ENCODE measurements at regions not wholly inside any gene's neighbourhood (a gene's known extent, or its start where the extent isn't known, plus 50 kb on each side); places are given as distances from the start of the nearest gene placed in this dataset.

- 84 to 86% methylated on average over 2 of the region's 2 CpGs for WGBS, 2 donors
- Histone ChIP-seq H3K4me3 (no peak overlapping the region), H3K4me1 (peaks cover 0 to 22% (median 8%) of the 10 kb centered on the region in 4 donors), H3K36me3 (no peaks in the 10 kb centered on the region), H3K9me3 (no peaks in the 10 kb centered on the region), H3K27ac (no peak overlapping the region), H3K27me3 (no peaks in the 10 kb centered on the region)
- no peak for DNase-seq
- TF ChIP-seq POLR2A (IDR thresholded peaks at IDR 0.05) = no peak
- TF ChIP-seq POLR2AphosphoS5 (IDR thresholded peaks at IDR 0.05) = no peak
- intact Hi-C loops (cut with DNase I) = loop anchor here (10.0 kb wide), 1 partner anchor 268 kb away; the partner anchor contains the start of gene GNG12
Observed at GRCh38 chr1:67566803-67567377, 118.1 kb upstream of the GADD45A start.

DNA sequence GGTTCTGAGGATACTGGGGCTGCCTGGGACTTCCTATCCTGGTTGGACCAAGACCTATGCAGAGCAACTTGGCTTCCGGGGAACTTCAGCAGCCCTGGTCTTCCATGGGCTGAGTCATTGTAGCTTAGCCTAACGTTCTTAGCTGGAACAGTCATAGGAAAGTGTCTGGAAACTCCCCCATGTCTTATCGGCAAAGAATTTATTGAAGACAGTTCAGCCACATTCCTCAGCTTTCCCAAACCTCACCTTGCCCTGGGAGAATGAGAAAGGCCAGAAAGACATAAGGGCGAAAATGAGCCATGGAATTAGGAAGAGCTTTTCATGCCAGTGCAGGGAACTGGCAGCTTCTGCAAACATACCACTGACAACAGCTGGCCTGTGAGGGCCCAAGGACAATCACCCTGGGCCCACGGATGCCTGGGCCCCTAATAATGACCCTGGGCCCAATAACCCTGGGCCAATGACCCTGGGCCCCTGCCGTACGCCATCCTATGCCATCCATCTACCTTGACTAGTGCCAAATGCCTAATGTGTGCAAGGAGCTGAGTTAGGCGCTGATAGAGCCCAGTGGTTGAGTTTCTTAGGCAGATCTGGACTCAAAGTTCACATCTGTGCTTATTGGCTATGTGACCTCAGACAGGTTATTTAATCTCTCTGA, 114.4 kb upstream of the GADD45A start:
- no peaks in the 10 kb centered on the region for H3K27me3 ChIP-seq
- peaks cover 0 to 30% (median 19%) of the 10 kb centered on the region in 4 donors for H3K4me1 ChIP-seq
- intact Hi-C loops (cut with DNase I) = no loop called here
- TF ChIP-seq EP300 (IDR thresholded peaks at IDR 0.05) (no peak), CTCF (IDR thresholded peaks at IDR 0.05) (no peak), POLR2A (IDR thresholded peaks at IDR 0.05) (no peak), POLR2AphosphoS5 (IDR thresholded peaks at IDR 0.05) (peak in 1 of 4 donors; percentile 19)
- H3K4me3 ChIP-seq = no peak overlapping the region
- peak overlapping the region in 1 of 4 donors; percentile 44 for H3K27ac ChIP-seq
- WGBS, 2 donors = 78 to 81% methylated on average over 8 of the region's 8 CpGs
- DNase-seq = no peak
- no peaks in the 10 kb centered on the region for H3K9me3 ChIP-seq
- H3K36me3 ChIP-seq = no peaks in the 10 kb centered on the region

GRCh38 chr1:67571406-67571805, 113.6 kb upstream of the GADD45A start:
- no peak overlapping the region for H3K4me3 ChIP-seq
- no peak for DNase-seq
- H3K9me3 ChIP-seq = no peaks in the 10 kb centered on the region
- intact Hi-C loops (cut with DNase I) = no loop called here
- H3K27me3 ChIP-seq = no peaks in the 10 kb centered on the region
- no peaks in the 10 kb centered on the region for H3K36me3 ChIP-seq
- TF ChIP-seq POLR2AphosphoS5 (IDR thresholded peaks at IDR 0.05) = no peak
- no peak for TF ChIP-seq CTCF (IDR thresholded peaks at IDR 0.05)
- no peak for TF ChIP-seq POLR2A (IDR thresholded peaks at IDR 0.05)
- no peak for TF ChIP-seq EP300 (IDR thresholded peaks at IDR 0.05)
- peaks cover 0 to 30% (median 19%) of the 10 kb centered on the region in 4 donors for H3K4me1 ChIP-seq
- peak overlapping the region in 1 of 4 donors; percentile 44 for H3K27ac ChIP-seq

GRCh38 chr1:67571901-67572593, 113.0 kb upstream of the GADD45A start:
- H3K4me1 ChIP-seq = peaks cover 0 to 30% (median 19%) of the 10 kb centered on the region in 4 donors
- intact Hi-C loops (cut with DNase I) = no loop called here
- no peaks in the 10 kb centered on the region for H3K9me3 ChIP-seq
- peak overlapping the region in 1 of 4 donors; percentile 1 for H3K27ac ChIP-seq
- no peak for TF ChIP-seq CTCF (IDR thresholded peaks at IDR 0.05)
- TF ChIP-seq EP300 (IDR thresholded peaks at IDR 0.05) = no peak
- no peak for TF ChIP-seq POLR2AphosphoS5 (IDR thresholded peaks at IDR 0.05)
- TF ChIP-seq POLR2A (IDR thresholded peaks at IDR 0.05) = no peak
- H3K27me3 ChIP-seq = no peaks in the 10 kb centered on the region
- 19 to 69% methylated on average over 14 of the region's 14 CpGs for WGBS, 2 donors
- no peak overlapping the region for H3K4me3 ChIP-seq
- H3K36me3 ChIP-seq = no peaks in the 10 kb centered on the region
- DNase-seq = no peak

- 17 to 64% methylated on average over 8 of the region's 8 CpGs for WGBS, 2 donors
- Histone ChIP-seq H3K4me3 (no peak overlapping the region), H3K27me3 (no peaks in the 10 kb centered on the region), H3K36me3 (no peaks in the 10 kb centered on the region), H3K27ac (peak overlapping the region in 1 of 4 donors; percentile 1), H3K9me3 (no peaks in the 10 kb centered on the region), H3K4me1 (peaks cover 0 to 30% (median 19%) of the 10 kb centered on the region in 4 donors)
- intact Hi-C loops (cut with DNase I) = no loop called here
- TF ChIP-seq POLR2AphosphoS5 (IDR thresholded peaks at IDR 0.05) = no peak
- TF ChIP-seq CTCF (IDR thresholded peaks at IDR 0.05) = no peak
- TF ChIP-seq POLR2A (IDR thresholded peaks at IDR 0.05) = no peak
- TF ChIP-seq EP300 (IDR thresholded peaks at IDR 0.05) = no peak
- no peak for DNase-seq
Observed at GRCh38 chr1:67572594-67573221, 112.3 kb upstream of the GADD45A start.

Data from sigmoid colon (tissue), 6 donors.